WERI-Rb-1 (cell line): ENCODE measurements at regions not wholly inside any gene's neighbourhood (a gene's known extent, or its start where the extent isn't known, plus 50 kb on each side); places are given as distances from the start of the nearest gene placed in this dataset.

Experiments used
- DNase-seq: peaks from one replicate; pipeline ENCODE4 v3.0.0-alpha.2; 2020
- H3K27ac ChIP-seq: fragments of 250-450 bp; sonication (Bioruptor Pico); 2 replicates; pipeline ENCODE4 v1.5.1; 2020; ENCODE audit warnings: mild to moderate bottlenecking, moderate library complexity
- H3K27me3 ChIP-seq: fragments of 250-450 bp; sonication (Bioruptor Pico); 2 replicates; pipeline ENCODE4 v1.5.1; 2021; ENCODE audit warnings: mild to moderate bottlenecking, low read depth, moderate library complexity; ENCODE audit not compliant: insufficient read depth, severe bottlenecking
- H3K36me3 ChIP-seq: fragments of 250-450 bp; sonication (Bioruptor Pico); 2 replicates; pipeline ENCODE4 v1.5.1; 2020; ENCODE audit warnings: mild to moderate bottlenecking, moderate library complexity
- H3K4me3 ChIP-seq: 2 replicates; pipeline ENCODE4 v1.5.1; 2011; ENCODE audit warnings: low read depth, mild to moderate bottlenecking, control low read depth, low read length
- H3K9me3 ChIP-seq: fragments of 250-450 bp; sonication (Bioruptor Pico); 2 replicates; pipeline ENCODE4 v1.5.1; 2021; ENCODE audit warnings: mild to moderate bottlenecking, moderate library complexity; ENCODE audit not compliant: severe bottlenecking
- TF ChIP-seq, protein P1 (sequence below): IDR thresholded peaks from 2 replicates; pipeline ENCODE4 v1.5.1; 2011; ENCODE audit warnings: low read depth, mild to moderate bottlenecking, control low read depth, inconsistent platforms, low read length

DNA sequence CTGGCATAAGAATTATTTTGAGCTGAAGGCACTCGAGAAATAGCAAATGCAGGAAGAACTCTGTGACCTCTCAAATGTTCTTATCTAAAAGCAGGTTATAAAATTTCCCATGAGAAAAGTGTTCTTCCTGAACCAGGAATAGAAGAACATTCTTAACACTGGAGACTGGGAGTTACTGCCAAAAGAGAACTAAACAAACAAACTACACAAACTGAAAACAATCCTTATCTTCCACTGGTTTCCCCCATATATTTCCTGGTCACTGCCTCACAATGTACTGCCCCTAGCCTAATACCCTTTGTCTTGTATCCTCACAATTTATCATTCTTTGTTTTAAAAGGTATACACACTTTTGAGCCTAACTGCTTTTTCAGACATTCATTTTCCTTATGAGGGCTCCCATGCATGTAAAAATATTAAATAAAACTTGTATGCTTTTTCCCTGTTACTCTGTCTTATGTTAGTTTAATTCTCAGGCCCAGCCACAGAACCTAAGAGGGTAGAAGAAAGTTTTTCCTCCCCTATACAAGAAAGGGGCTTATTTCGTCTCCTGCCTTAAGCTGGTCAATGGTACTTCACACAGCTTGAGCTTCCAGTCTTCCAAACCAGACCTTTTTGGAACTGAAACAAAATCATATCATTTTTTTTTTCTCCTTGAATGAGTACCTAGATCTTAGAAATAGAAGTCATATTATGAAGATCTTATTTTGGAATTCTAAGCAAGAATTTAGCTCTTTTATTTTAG lies 110.6 kb downstream of the MSTN start:
- Histone ChIP-seq H3K36me3 (no peaks in the 10 kb centered on the region), H3K9me3 (no peaks in the 10 kb centered on the region), H3K27me3 (no peaks in the 10 kb centered on the region), H3K4me3 (no peak overlapping the region), H3K27ac (no peak overlapping the region)
- no peak for DNase-seq
- TF ChIP-seq, protein P1, sequence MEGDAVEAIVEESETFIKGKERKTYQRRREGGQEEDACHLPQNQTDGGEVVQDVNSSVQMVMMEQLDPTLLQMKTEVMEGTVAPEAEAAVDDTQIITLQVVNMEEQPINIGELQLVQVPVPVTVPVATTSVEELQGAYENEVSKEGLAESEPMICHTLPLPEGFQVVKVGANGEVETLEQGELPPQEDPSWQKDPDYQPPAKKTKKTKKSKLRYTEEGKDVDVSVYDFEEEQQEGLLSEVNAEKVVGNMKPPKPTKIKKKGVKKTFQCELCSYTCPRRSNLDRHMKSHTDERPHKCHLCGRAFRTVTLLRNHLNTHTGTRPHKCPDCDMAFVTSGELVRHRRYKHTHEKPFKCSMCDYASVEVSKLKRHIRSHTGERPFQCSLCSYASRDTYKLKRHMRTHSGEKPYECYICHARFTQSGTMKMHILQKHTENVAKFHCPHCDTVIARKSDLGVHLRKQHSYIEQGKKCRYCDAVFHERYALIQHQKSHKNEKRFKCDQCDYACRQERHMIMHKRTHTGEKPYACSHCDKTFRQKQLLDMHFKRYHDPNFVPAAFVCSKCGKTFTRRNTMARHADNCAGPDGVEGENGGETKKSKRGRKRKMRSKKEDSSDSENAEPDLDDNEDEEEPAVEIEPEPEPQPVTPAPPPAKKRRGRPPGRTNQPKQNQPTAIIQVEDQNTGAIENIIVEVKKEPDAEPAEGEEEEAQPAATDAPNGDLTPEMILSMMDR = no peak

DNA sequence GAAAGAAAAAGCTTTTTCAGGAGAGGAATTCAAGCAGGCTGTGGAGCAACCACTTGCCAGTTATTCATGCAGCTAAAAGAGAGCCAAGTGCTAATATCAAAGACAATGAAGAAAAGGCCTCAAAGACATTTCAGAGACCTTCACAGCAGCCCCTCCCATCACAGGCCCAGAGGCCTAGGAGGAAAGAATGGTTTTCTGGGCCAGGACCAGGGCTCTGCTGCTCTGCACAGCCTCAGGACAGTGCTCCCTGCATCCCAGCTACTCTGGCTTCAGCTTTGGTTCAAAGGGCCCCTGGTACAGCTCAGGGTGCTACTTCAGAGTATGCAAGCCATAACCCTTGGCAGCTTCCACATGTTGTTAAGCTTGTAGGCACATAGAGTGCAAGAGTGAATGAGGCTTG lies 119.5 kb downstream of the MSTN start:
- H3K27ac ChIP-seq = no peak overlapping the region
- TF ChIP-seq, protein P1 = no peak
- no peak overlapping the region for H3K4me3 ChIP-seq

DNA sequence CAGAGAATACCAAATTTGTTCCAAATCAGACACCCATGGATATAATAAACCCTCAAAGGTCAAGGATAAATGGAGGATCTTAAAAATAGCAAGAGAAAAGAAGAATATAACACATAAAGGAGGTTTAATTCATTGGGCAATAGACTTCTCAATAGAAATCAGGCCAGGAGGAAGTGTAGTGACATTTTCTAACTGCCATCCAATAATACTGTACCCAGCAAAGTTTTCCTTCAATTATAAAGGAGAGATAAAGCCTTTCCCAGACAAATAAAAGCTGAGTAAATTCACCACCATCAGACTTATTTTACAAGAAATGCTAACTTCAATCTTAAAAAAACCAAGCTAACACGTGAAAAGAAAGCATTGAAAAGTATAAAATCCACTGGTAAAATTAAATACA lies 121.6 kb downstream of the MSTN start:
- Histone ChIP-seq H3K36me3 (no peaks in the 10 kb centered on the region), H3K27ac (no peak overlapping the region), H3K27me3 (no peaks in the 10 kb centered on the region), H3K4me3 (no peak overlapping the region), H3K9me3 (peaks cover 5% of the 10 kb centered on the region)
- no peak for DNase-seq
- TF ChIP-seq, protein P1 = no peak

More for the DNA sequence above, 119.5 kb downstream of the MSTN start:
- Histone ChIP-seq H3K9me3 (peaks cover 5% of the 10 kb centered on the region), H3K36me3 (no peaks in the 10 kb centered on the region), H3K27me3 (no peaks in the 10 kb centered on the region)
- DNase-seq = no peak

DNA sequence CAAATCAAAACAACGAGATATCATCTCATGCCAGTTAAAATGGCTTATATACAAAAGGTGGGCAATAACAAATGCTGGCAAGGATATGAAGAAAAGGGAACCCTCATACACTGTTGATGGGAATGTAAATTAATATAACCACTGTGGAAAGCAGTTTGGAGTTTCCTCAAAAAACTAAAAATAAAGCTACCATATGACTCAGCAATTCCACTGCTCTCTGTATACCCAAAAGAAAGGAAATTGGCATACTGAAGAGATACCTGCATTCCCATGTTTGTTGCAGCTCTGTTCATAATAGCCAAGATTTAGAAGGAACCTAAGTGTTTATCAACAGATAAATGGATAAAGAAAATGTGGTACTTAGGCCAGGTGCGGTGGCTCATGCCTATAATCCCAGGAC lies 124.8 kb downstream of the MSTN start:
- TF ChIP-seq, protein P1 = no peak
- DNase-seq = no peak

DNA sequence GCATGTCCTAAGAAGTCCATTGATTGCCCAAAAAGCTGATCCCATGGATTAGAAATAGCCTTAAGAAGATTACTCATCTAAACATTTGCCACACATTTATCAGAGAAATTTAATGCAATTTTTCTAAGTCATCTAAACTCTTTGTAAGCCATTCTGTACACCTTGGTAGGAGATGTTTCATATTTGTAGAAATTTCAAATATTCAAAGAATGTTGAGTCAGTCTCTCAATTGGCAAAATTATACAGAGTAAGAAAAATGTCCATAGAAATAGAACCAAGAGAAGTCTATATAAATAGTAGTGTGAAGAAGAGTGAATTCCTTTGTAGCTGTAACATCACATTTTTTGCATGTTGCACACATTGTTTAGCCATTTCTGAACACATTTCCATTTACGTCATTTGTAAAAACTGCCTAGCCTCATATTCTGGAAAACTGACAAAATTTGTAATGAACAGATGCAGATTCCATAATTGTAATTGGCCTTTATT lies 128.6 kb downstream of the MSTN start:
- Histone ChIP-seq H3K9me3 (no peaks in the 10 kb centered on the region), H3K27ac (no peak overlapping the region), H3K27me3 (no peaks in the 10 kb centered on the region), H3K36me3 (no peaks in the 10 kb centered on the region), H3K4me3 (no peak overlapping the region)
- TF ChIP-seq, protein P1 = no peak
- DNase-seq = no peak

More for the DNA sequence above, 124.8 kb downstream of the MSTN start:
- no peak overlapping the region for H3K4me3 ChIP-seq
- H3K27ac ChIP-seq = no peak overlapping the region
- H3K9me3 ChIP-seq = peaks cover 2% of the 10 kb centered on the region
- no peaks in the 10 kb centered on the region for H3K36me3 ChIP-seq
- H3K27me3 ChIP-seq = no peaks in the 10 kb centered on the region

DNA sequence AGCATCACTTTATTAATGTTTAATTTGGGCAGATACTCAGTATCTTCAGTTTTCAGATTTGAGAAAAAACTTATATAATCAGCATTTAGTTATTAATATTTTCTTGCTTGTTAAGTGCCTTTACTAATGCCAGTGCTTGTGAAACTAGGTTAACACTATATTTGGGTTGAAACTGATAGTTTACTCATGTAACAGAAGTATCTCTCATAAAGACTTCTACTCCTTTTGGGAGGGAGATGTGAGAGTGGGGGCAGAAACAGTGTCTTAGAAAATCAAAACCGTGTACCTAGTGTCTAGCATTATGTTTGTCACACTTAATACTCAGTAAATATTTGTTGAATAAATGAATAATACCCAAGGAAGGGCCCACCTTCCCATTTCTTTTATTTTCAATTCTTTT lies 129.5 kb downstream of the MSTN start:
- H3K27me3 ChIP-seq = no peaks in the 10 kb centered on the region
- no peak overlapping the region for H3K4me3 ChIP-seq
- H3K36me3 ChIP-seq = no peaks in the 10 kb centered on the region
- DNase-seq = no peak
- no peaks in the 10 kb centered on the region for H3K9me3 ChIP-seq
- no peak overlapping the region for H3K27ac ChIP-seq
- TF ChIP-seq, protein P1 = no peak
